MM.1S (cell line): ENCODE measurements at regions not wholly inside any gene's neighbourhood (a gene's known extent, or its start where the extent isn't known, plus 50 kb on each side); places are given as distances from the start of the nearest gene placed in this dataset.

Experiments
- DNase-seq: peaks from one replicate; pipeline ENCODE4 v3.0.0-alpha.2; 2015
- H2AFZ ChIP-seq: fragments of 300-600 bp; sonication (generic); 2 replicates; pipeline ENCODE4 v1.6.0; 2016; ENCODE audit warnings: antibody characterized with exemption, low read length
- H3F3A ChIP-seq: fragments of 300-600 bp; sonication (generic); 2 replicates; pipeline ENCODE4 v1.6.1; 2016; ENCODE audit warnings: mild to moderate bottlenecking, antibody characterized with exemption, low read length, moderate library complexity, mixed read lengths; ENCODE audit not compliant: insufficient read depth
- H3K27ac ChIP-seq: fragments of 300-600 bp; sonication (generic); 2 replicates; pipeline ENCODE4 v1.5.1; 2016; ENCODE audit warnings: mild to moderate bottlenecking, low read length
- H3K27me3 ChIP-seq: fragments of 300-600 bp; sonication (generic); replicated peaks from 2 replicates; pipeline ENCODE4 v1.6.0; 2016; ENCODE audit warnings: low read length; ENCODE audit not compliant: insufficient read depth
- H3K36me3 ChIP-seq: fragments of 300-600 bp; sonication (generic); replicated peaks from 2 replicates; pipeline ENCODE4 v1.6.1; 2016; ENCODE audit warnings: mild to moderate bottlenecking, low read length, mixed read lengths; ENCODE audit not compliant: insufficient read depth
- H3K4me1 ChIP-seq: fragments of 300-600 bp; sonication (generic); 2 replicates; pipeline ENCODE4 v1.6.1; 2016; ENCODE audit warnings: low read length, mixed read lengths
- H3K4me2 ChIP-seq: fragments of 300-600 bp; sonication (generic); 2 replicates; pipeline ENCODE4 v1.6.0; 2016; ENCODE audit warnings: low read depth, low read length
- H3K4me3 ChIP-seq: fragments of 300-600 bp; sonication (generic); 2 replicates; pipeline ENCODE4 v1.5.1; 2016; ENCODE audit warnings: low read length, mixed read lengths
- H3K79me2 ChIP-seq: fragments of 300-600 bp; sonication (generic); 2 replicates; pipeline ENCODE4 v1.6.1; 2016; ENCODE audit warnings: mixed run types, low read length, mixed read lengths
- H3K9ac ChIP-seq: fragments of 300-600 bp; sonication (generic); 2 replicates; pipeline ENCODE4 v1.6.1; 2016; ENCODE audit warnings: low read length, mixed read lengths
- H3K9me2 ChIP-seq: fragments of 300-600 bp; sonication (generic); replicated peaks from 2 replicates; pipeline ENCODE4 v1.6.1; 2016; ENCODE audit warnings: mild to moderate bottlenecking, low read length, mixed read lengths; ENCODE audit not compliant: insufficient read depth
- H3K9me3 ChIP-seq: fragments of 300-600 bp; sonication (generic); replicated peaks from 2 replicates; pipeline ENCODE4 v1.6.1; 2016; ENCODE audit warnings: mild to moderate bottlenecking, low read length, mixed read lengths; ENCODE audit not compliant: insufficient read depth
- H4K20me1 ChIP-seq: fragments of 300-600 bp; sonication (generic); 2 replicates; pipeline ENCODE4 v1.6.1; 2016; ENCODE audit warnings: mild to moderate bottlenecking, low read length, moderate library complexity, mixed read lengths; ENCODE audit not compliant: insufficient read depth
- CTCF ChIP-seq: fragments of 300-600 bp; sonication (generic); IDR thresholded peaks from 2 replicates; pipeline ENCODE4 v1.5.1; 2016; ENCODE audit warnings: antibody characterized with exemption, low read length, mixed read lengths
- EZH2 ChIP-seq: fragments of 300-600 bp; sonication (generic); optimal IDR thresholded peaks from 2 replicates; pipeline ENCODE3; 2017; ENCODE audit warnings: low read depth, mild to moderate bottlenecking, antibody characterized with exemption, low read length, mixed read lengths
- EZH2phosphoT487 ChIP-seq: fragments of 300-600 bp; sonication (generic); IDR thresholded peaks from 2 replicates; pipeline ENCODE4 v1.6.1; 2018; ENCODE audit warnings: antibody characterized with exemption, low read length

- H3K27ac ChIP-seq, result no peak overlapping the region
- H3K36me3 ChIP-seq, result no peaks in the 10 kb centered on the region
- H3F3A ChIP-seq, result no peaks in the 10 kb centered on the region
- no peaks in the 10 kb centered on the region for H3K9me2 ChIP-seq
- no peak for TF ChIP-seq EZH2
- no peak for TF ChIP-seq CTCF
- no peak for TF ChIP-seq EZH2phosphoT487
- no peak overlapping the region for H3K4me2 ChIP-seq
- H3K9me3 ChIP-seq, result no peaks in the 10 kb centered on the region
- no peak for DNase-seq
- no peaks in the 10 kb centered on the region for H3K79me2 ChIP-seq
- H3K9ac ChIP-seq, result no peak overlapping the region
- H2AFZ ChIP-seq, result no peak overlapping the region
- H4K20me1 ChIP-seq, result no peaks in the 10 kb centered on the region
- H3K4me3 ChIP-seq, result no peak overlapping the region
- H3K27me3 ChIP-seq, result peaks cover 96% of the 10 kb centered on the region
- H3K4me1 ChIP-seq, result no peaks in the 10 kb centered on the region
These were observed 67.4 kb upstream of the CASZ1 start for GRCh38 chr1:10863886-10864285.

- no peaks in the 10 kb centered on the region for H3K9me2 ChIP-seq
- no peak overlapping the region for H3K4me2 ChIP-seq
- no peaks in the 10 kb centered on the region for H4K20me1 ChIP-seq
- no peak for TF ChIP-seq EZH2
- TF ChIP-seq CTCF, result no peak
- TF ChIP-seq EZH2phosphoT487, result no peak
- peaks cover 96% of the 10 kb centered on the region for H3K27me3 ChIP-seq
- DNase-seq, result no peak
- no peaks in the 10 kb centered on the region for H3K36me3 ChIP-seq
- no peaks in the 10 kb centered on the region for H3F3A ChIP-seq
- no peak overlapping the region for H3K27ac ChIP-seq
- H3K9me3 ChIP-seq, result no peaks in the 10 kb centered on the region
- H3K4me1 ChIP-seq, result no peaks in the 10 kb centered on the region
- H3K79me2 ChIP-seq, result no peaks in the 10 kb centered on the region
- H2AFZ ChIP-seq, result no peak overlapping the region
- H3K9ac ChIP-seq, result no peak overlapping the region
- no peak overlapping the region for H3K4me3 ChIP-seq
These were observed 68.3 kb upstream of the CASZ1 start for GRCh38 chr1:10864776-10865175.

- no peak overlapping the region for H3K9ac ChIP-seq
- no peaks in the 10 kb centered on the region for H3K9me3 ChIP-seq
- H3K9me2 ChIP-seq, result no peaks in the 10 kb centered on the region
- no peak overlapping the region for H2AFZ ChIP-seq
- H3F3A ChIP-seq, result no peaks in the 10 kb centered on the region
- no peaks in the 10 kb centered on the region for H3K79me2 ChIP-seq
- no peak overlapping the region for H3K4me3 ChIP-seq
- H3K27ac ChIP-seq, result no peak overlapping the region
- no peak for DNase-seq
- H3K36me3 ChIP-seq, result no peaks in the 10 kb centered on the region
- no peak overlapping the region for H3K4me2 ChIP-seq
- H4K20me1 ChIP-seq, result no peaks in the 10 kb centered on the region
- no peaks in the 10 kb centered on the region for H3K4me1 ChIP-seq
- peaks cover 96% of the 10 kb centered on the region for H3K27me3 ChIP-seq
- TF ChIP-seq EZH2phosphoT487 (no peak), CTCF (no peak), EZH2 (no peak)
These were observed 69.3 kb upstream of the CASZ1 start for GRCh38 chr1:10865518-10866320.
